ACHN (cell line): ENCODE measurements at regions not wholly inside any gene's neighbourhood (a gene's known extent, or its start where the extent isn't known, plus 50 kb on each side); places are given as distances from the start of the nearest gene placed in this dataset.
A peak's percentile ranks its signal among the peaks of the same experiment; 100 is the strongest.

Experiments
- DNase-seq: peaks from one replicate; pipeline ENCODE4 v3.0.0-alpha.2; 2015
- in situ Hi-C: cut with HindIII; loops from 2 replicates; pipeline ENCODE4 v1.10.0; 2017; ENCODE audit warnings: low sequenced_read_pairs, low pct_ligation_motif_present, low pct_unique_long_range_greater_than_20kb

DNA sequence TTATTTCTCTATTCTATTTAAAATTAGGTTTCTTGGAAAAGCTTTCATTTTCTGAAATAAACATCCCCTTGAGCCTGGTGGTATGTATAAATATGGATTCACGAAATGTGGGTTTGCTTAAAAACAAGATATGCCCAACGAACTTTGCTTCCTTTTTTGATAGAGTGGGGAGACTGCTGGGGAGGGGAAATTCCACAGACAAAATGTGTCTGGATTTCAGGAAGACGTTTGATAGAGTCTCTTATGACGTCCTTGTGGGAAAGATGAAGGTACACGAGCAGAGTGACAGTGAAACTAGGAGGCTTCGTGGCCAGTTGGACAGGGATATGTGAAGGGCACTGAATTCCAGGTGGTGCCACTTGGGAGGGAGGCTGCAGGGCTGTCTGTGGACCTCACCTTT lies 84.5 kb upstream of the RPS23 start:
- DNase-seq = no peak
- in situ Hi-C loops = no loop called here

DNA sequence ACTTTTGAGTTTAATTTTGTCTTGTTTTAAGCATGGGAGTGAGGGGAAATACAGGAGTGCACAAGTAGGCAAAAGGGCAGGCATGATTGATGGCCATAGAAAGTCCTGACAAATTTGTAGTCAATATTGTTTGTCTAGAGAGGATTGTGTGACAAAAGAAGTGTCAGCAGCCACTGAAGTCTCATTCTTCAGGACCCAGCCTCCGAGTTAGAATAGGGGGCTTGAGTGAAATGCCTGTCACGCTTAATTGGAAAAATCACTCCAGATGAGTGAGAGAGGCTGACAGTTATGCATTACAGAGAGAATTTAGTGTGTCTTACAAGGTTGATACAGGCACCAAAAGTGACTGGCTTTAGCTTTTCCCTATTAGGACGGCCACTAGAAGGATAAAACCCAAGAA lies 81.9 kb upstream of the RPS23 start:
- DNase-seq = no peak
- in situ Hi-C loops = no loop called here

DNA sequence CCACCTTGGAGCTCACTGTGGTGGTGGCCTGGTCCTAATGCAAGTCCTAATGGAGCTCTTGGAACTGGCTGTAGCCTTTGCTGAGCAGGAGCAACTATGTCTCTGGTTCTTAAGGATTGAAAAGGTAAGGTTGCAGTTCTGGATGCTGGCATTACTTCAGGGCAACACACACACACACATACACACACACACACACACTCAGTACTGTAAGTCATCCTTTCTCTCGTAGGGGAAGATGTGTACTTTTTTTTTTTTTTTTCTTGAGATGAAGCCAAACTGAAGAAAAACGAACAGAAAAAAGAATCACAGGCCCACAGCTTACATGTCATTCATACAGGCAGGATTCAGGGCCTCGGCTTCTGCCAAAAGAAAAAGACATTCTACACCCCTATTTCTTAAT lies 81.1 kb upstream of the RPS23 start:
- in situ Hi-C loops = no loop called here
- no peak for DNase-seq

DNA sequence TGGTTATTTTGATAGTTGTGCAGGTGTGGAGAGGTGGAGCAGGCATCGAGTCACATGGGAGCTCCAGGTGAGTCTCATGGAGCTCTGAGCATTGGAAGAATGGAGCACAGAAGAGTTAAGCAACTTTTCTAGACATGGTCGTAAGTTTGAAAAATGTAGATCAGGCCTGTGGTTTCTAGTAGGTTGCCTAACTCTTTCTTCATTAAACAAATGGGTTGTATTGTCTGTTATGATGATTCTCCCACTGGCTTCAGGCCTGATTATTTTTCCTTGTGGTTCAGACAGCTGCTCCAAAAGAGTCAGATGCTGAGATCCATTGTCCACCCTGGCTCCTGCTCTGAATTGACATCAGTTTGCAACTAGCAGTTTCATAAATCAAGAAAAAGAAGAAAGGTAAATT lies 80.3 kb upstream of the RPS23 start:
- no peak for DNase-seq
- in situ Hi-C loops = no loop called here

DNA sequence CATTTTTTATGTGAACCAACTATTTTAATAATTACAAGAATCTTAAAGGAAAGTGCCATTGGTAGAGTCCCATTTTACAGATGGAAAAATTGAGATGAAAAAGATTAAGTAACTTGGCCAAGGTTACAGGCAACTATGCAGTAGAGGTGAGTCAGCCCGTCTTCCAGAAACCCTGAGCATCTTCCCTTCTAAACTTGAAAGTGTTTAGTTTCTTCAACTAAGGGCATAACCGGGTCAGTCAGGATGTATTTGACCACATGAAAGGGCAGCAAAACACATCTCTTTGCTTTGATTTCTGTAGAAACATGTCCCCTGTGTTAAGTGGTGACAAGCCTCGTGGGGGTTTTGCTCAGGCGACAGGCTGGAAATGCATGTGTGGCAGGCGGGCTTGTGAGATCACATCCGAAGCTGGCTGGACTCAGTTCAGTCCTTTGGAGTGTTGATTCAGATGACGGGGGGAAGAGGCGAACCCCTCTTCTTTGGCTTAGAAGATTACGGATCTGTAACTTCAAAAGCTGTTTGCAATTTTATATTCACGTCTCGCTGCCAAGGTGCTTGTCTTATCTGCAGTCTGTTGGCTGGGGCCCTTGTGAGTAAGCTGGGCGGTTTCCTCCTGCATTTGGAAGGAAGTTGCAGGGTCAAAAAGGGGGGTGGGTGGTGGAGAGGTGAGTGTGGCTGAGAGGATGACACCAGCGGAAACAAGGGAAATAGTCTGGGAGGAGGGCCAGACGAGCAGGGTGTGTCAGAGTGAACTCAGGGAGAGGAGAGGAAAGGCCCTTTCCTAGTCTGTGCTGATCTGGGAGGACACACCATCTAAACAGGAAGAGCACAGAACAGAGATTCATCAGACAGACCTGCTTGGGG lies 78.9 kb upstream of the RPS23 start:
- in situ Hi-C loops = no loop called here
- peak; percentile 42 for DNase-seq

DNA sequence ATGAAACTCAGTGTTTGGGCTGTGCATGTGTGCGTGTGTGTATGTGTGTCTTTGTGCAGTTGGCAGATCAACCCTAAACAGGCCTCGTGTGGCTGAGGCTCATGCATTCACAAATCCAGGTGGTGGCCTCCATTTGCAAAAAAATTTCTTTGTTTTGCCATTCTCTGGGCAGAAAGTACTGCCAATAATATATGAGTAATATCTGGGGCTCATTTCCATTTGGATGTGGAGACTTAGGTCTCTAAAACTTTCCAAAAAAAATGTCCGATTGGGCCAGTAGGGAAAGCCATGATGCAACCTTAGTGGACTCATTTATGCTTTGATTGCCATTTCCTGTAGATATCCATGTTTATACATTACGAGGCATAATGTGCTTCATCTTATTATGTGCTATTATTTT lies 77.9 kb upstream of the RPS23 start:
- in situ Hi-C loops = no loop called here
- DNase-seq = no peak

DNA sequence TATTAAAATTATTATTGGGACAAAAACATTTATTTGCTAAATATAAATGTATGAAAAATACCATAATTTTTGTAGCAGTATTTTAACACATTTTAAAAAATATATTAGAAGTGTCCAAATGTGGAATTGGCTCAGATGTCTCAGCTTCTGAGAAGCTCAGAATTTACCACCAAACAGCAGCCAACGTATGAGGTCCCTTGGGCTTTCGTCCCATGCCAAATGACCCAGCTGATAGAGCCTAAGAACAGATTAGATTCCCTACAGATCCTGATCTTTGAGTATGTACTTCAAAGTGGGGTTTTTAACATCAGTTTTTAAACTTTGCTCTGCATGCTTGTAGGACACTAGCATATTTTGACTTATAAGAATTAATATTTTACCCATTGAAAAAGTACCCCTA lies 77.3 kb upstream of the RPS23 start:
- in situ Hi-C loops = no loop called here
- no peak for DNase-seq

DNA sequence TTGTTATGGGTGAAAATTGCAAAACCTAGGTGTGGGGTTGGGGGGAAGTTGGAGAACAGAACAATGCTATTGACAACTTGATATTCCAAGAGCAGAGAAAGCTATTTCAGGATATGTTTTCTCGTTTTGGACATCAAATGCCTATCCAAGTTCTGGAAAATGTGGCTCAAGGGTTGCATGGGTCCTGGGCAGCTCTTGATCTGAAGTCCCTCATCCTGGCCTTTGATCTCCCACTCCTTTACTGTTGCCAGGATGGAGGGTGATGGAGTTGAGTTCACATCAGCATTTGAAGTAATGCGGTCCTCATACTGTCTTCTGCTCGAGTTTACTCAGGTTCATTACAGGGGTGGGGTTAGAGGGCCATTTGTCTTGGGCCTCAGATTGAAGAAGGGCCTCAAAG lies 76.9 kb upstream of the RPS23 start:
- in situ Hi-C loops = no loop called here
- DNase-seq = no peak

DNA sequence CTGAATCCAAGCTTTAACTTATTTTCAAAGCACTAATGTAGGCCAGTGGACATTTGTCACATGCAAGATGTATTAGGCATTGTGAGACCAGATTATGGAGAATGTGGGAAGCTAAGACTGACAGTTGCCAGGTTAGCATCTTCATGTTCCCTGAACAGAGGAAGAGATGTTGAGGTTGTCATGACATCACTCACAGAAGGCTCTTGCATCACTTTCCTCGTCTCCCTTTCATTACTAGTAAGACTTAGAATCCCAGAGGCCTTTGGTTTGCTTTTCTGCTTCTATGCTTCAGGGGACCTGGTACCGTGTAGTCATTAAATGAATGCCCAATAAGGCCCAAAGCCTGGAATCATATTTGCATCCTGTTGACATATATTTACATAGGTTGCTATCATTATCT lies 76.4 kb upstream of the RPS23 start:
- in situ Hi-C loops = no loop called here
- no peak for DNase-seq

- in situ Hi-C loops = no loop called here
- DNase-seq = no peak
Measured at GRCh38 chr5:82353522-82353921, 75.4 kb upstream of the RPS23 start.

- in situ Hi-C loops = no loop called here
Measured at GRCh38 chr5:82352146-82352791, 74.1 kb upstream of the RPS23 start.

DNA sequence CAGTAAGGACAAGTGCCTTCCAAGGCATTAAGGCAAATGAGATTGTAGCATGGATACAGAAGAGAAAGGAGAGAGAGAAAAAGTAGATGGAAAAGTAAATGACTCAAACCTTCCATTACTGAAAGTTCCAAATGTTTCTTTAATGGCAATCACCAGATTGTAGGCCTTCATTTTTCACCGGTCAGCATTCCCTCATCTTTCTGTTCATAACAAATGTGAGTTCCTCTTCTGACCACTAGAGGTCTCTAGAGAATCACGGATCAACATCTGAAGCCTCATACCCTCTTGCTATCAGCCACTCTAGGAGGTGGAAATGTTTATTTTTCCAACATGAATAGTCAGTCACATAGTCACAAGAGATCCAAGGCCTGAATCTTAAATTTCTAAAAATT lies 73.6 kb upstream of the RPS23 start:
- DNase-seq = peak; percentile 65
- in situ Hi-C loops = no loop called here

More at GRCh38 chr5:82352146-82352791, 74.1 kb upstream of the RPS23 start:
- no peak for DNase-seq

- in situ Hi-C loops = no loop called here
- DNase-seq = no peak
Measured at GRCh38 chr5:82351297-82351696, 73.1 kb upstream of the RPS23 start.

DNA sequence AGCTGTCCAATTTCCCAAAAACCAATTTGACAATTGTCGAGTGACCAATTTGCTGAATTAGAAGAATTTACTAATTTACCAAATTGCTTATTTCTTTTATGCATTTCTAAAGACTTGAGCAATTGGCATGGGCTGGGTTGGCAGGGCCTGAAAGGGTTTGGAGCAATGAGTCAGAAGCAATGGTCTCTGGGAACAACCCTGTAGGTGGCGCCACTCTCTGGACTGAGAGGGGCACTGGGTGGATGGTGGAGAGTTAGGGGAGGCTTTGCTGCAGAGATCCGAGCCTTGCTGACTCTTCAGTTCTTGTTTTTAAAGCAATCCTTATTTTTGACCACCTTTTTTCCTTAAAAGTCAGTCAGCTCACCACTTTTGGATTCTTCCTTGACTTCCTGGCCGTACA lies 71.5 kb upstream of the RPS23 start:
- in situ Hi-C loops = no loop called here
- peak; percentile 37 for DNase-seq

GRCh38 chr5:82348784-82349425 lies 70.8 kb upstream of the RPS23 start:
- no peak for DNase-seq
- in situ Hi-C loops = no loop called here

DNA sequence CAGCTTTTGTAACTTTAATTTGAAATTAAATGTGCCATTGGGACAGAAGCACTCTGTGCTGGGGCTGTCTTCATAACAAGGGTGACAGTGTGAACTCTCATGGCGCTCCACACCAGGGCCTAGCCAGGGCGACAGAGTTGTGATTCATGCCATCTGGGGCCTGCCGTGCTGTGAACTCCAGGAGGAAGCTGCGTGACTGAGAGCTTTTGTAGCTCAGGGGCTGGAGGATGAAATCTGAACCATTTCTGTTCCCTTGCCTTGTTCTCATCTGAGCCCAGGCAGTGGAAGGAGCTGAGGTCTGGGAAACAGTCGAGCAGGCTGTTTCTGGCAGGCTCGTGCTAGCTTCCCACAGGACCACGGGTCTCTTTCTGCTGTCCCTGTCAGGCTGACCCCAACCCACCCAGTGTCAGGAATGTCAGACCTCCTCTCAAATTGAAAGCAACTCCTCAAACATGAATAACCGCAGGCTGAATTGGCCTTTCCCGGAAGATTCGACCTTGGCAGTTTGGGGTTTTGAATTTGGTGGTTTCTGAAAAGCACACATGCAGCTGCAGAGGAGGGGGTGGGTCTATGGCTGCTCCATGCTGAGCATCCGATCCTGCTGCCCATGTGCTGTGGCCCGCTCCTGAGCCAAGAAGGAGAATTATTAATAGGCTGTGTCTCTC lies 69.2 kb upstream of the RPS23 start:
- in situ Hi-C loops = no loop called here
- no peak for DNase-seq

GRCh38 chr5:82346399-82347165 lies 68.4 kb upstream of the RPS23 start:
- no peak for DNase-seq

GRCh38 chr5:82345108-82345507 lies 67.0 kb upstream of the RPS23 start:
- in situ Hi-C loops = no loop called here
- DNase-seq = no peak

More at GRCh38 chr5:82346399-82347165, 68.4 kb upstream of the RPS23 start:
- in situ Hi-C loops = no loop called here
